ENCODE measurements at regions not wholly inside any gene's neighbourhood (a gene's known extent, or its start where the extent isn't known, plus 50 kb on each side); places are given as distances from the start of the nearest gene placed in this dataset.

- no peak for DNase-seq
These were observed 888.0 kb downstream of the PCDH18 start for GRCh38 chr4:136644279-136644678.

- DNase-seq: no peak
These were observed 888.9 kb downstream of the PCDH18 start for GRCh38 chr4:136643416-136643815.

GRCh38 chr4:136637071-136637777, 895.1 kb downstream of the PCDH18 start:
- DNase-seq: no peak

- no peak for DNase-seq
These were observed 896.1 kb downstream of the PCDH18 start for GRCh38 chr4:136636155-136636554.

- DNase-seq: no peak
These were observed 898.2 kb downstream of the PCDH18 start for GRCh38 chr4:136634121-136634520.

GRCh38 chr4:136599890-136600289, 932.4 kb downstream of the PCDH18 start:
- DNase-seq: no peak

- no peak for DNase-seq
These were observed 941.9 kb downstream of the PCDH18 start for GRCh38 chr4:136590440-136590839.

GRCh38 chr4:136583567-136583966, 948.7 kb downstream of the PCDH18 start:
- no peak for DNase-seq

GRCh38 chr4:136581119-136581518, 951.2 kb downstream of the PCDH18 start:
- DNase-seq: no peak

GRCh38 chr4:136575146-136575545, 957.1 kb downstream of the PCDH18 start:
- DNase-seq: no peak

GRCh38 chr4:136573460-136573859, 958.8 kb downstream of the PCDH18 start:
- no peak for DNase-seq

- DNase-seq: no peak
These were observed 961.0 kb downstream of the PCDH18 start for GRCh38 chr4:136571315-136571714.

- DNase-seq: no peak
These were observed 969.5 kb downstream of the PCDH18 start for GRCh38 chr4:136562834-136563233.

GRCh38 chr4:136558940-136559494, 973.3 kb downstream of the PCDH18 start:
- no peak for DNase-seq

GRCh38 chr4:136557396-136557795, 974.9 kb downstream of the PCDH18 start:
- no peak for DNase-seq

- DNase-seq: no peak
These were observed 978.3 kb downstream of the PCDH18 start for GRCh38 chr4:136554033-136554432.

- DNase-seq: no peak
These were observed 980.5 kb downstream of the PCDH18 start for GRCh38 chr4:136551753-136552152.

GRCh38 chr4:136540747-136541146, 991.5 kb downstream of the PCDH18 start:
- no peak for DNase-seq

GRCh38 chr4:136528131-136528530, 1004.2 kb downstream of the PCDH18 start:
- DNase-seq: no peak

- no peak for DNase-seq
These were observed 1005.8 kb downstream of the PCDH18 start for GRCh38 chr4:136526517-136526916.

GRCh38 chr4:136524039-136524438, 1008.3 kb downstream of the PCDH18 start:
- no peak for DNase-seq

- DNase-seq: no peak
These were observed 1015.9 kb downstream of the PCDH18 start for GRCh38 chr4:136516371-136516770.

- DNase-seq: no peak
These were observed 1027.3 kb downstream of the PCDH18 start for GRCh38 chr4:136505020-136505419.

GRCh38 chr4:136495851-136496250, 1036.4 kb downstream of the PCDH18 start:
- no peak for DNase-seq

- DNase-seq: no peak
These were observed 1037.2 kb downstream of the PCDH18 start for GRCh38 chr4:136495076-136495475.
